CD14-positive monocyte (primary cell): ENCODE measurements at regions not wholly inside any gene's neighbourhood (a gene's known extent, or its start where the extent isn't known, plus 50 kb on each side); places are given as distances from the start of the nearest gene placed in this dataset.

Experiments used
- DNase-seq, 3 donors: peaks; one replicate each; pipeline ENCODE4 v3.0.0-alpha.2; 2011 to 2022
- H2AFZ ChIP-seq: 2 replicates; pipeline ENCODE4 v1.6.0; 2012; ENCODE audit warnings: mild to moderate bottlenecking, low read depth, low read length, inconsistent platforms; ENCODE audit not compliant: insufficient read depth, poor library complexity, severe bottlenecking
- H3K27ac ChIP-seq, 2 donors: 1 replicate in 1 of 2; 2 replicates in 1 of 2; pipeline ENCODE4 v1.5.1; 2012 to 2013; ENCODE audit warnings: low read length in 2 of 2, control low read depth in 1 of 2, inconsistent platforms in 1 of 2, low read depth in 1 of 2, mild to moderate bottlenecking in 1 of 2
- H3K27me3 ChIP-seq, 2 donors: one replicate each; pipeline versions ENCODE4 v1.6.0 to v1.6.1; 2011 to 2013; ENCODE audit warnings: low read length in 2 of 2; ENCODE audit not compliant: control insufficient read depth in 2 of 2, insufficient read depth in 2 of 2
- H3K36me3 ChIP-seq, 2 donors: replicated peaks in 1 of 2; 1 replicate in 1 of 2; 2 replicates in 1 of 2; pipeline versions ENCODE4 v1.5.1 to v1.6.1; 2012 to 2013; ENCODE audit warnings: low read length in 2 of 2, control low read depth in 1 of 2, inconsistent platforms in 1 of 2, mild to moderate bottlenecking in 1 of 2; ENCODE audit not compliant: insufficient read depth in 2 of 2, control insufficient read depth in 1 of 2
- H3K4me1 ChIP-seq, 2 donors: 1 replicate in 1 of 2; 2 replicates in 1 of 2; pipeline versions ENCODE4 v1.5.1 to v1.6.1; 2012 to 2013; ENCODE audit warnings: low read length in 2 of 2, control low read depth in 1 of 2, inconsistent platforms in 1 of 2, mild to moderate bottlenecking in 1 of 2, moderate library complexity in 1 of 2; ENCODE audit not compliant: insufficient read depth in 2 of 2, control insufficient read depth in 1 of 2
- H3K4me2 ChIP-seq: replicated peaks from 2 replicates; pipeline ENCODE3; 2012; ENCODE audit warnings: low read length, moderate library complexity, mild to moderate bottlenecking; ENCODE audit not compliant: poor library complexity, severe bottlenecking; ENCODE audit errors: extremely low read depth
- H3K4me3 ChIP-seq, 3 experiments: fragments of 200-600 bp in 1 of 3; sonication (generic) in 1 of 3; replicated peaks in 1 of 3; 1 replicate in 2 of 3; 2 replicates in 1 of 3; pipeline ENCODE4 v1.5.1; 2011 to 2013; ENCODE audit warnings: low read length in 3 of 3, mild to moderate bottlenecking in 3 of 3, control low read depth in 2 of 3, low read depth in 2 of 3, inconsistent platforms in 1 of 3, moderate library complexity in 1 of 3
- H3K79me2 ChIP-seq: 2 replicates; pipeline ENCODE4 v1.6.0; 2012; ENCODE audit warnings: mild to moderate bottlenecking, control low read depth, inconsistent platforms, low read length, moderate library complexity; ENCODE audit not compliant: insufficient read depth
- H3K9ac ChIP-seq: 2 replicates; pipeline ENCODE4 v1.6.0; 2017; ENCODE audit warnings: low read length, mild to moderate bottlenecking; ENCODE audit not compliant: insufficient read depth, poor library complexity, severe bottlenecking
- H3K9me3 ChIP-seq, 2 donors: replicated peaks in 1 of 2; 1 replicate in 1 of 2; 2 replicates in 1 of 2; pipeline versions ENCODE4 v1.5.1 to v1.6.1; 2012 to 2013; ENCODE audit warnings: low read length in 2 of 2, control low read depth in 1 of 2; ENCODE audit not compliant: control insufficient read depth in 1 of 2, insufficient read depth in 1 of 2
- H4K20me1 ChIP-seq: 2 replicates; pipeline ENCODE4 v1.6.0; 2012; ENCODE audit warnings: mild to moderate bottlenecking, low read length, control low read depth, moderate library complexity; ENCODE audit not compliant: insufficient read depth
- H3K27ac Mint-ChIP-seq, 7 donors: one replicate each; pipeline ENCODE4 v1.8.0; 2020; ENCODE audit warnings: mild to moderate bottlenecking in 7 of 7, mixed read lengths in 7 of 7, moderate library complexity in 6 of 7, inconsistent platforms in 2 of 7
- H3K27me3 Mint-ChIP-seq, 3 donors: one replicate each; pipeline ENCODE4 v1.8.0; 2021 to 2022; ENCODE audit warnings: low read depth in 3 of 3, mild to moderate bottlenecking in 3 of 3, mixed read lengths in 3 of 3, moderate library complexity in 3 of 3, inconsistent platforms in 1 of 3
- H3K36me3 Mint-ChIP-seq, 2 donors: one replicate each; pipeline ENCODE4 v1.8.0; 2020; ENCODE audit warnings: mixed read lengths in 2 of 2, inconsistent platforms in 1 of 2, mild to moderate bottlenecking in 1 of 2
- H3K4me1 Mint-ChIP-seq: one replicate; pipeline ENCODE4 v1.8.0; 2020; ENCODE audit warnings: mild to moderate bottlenecking, mixed read lengths
- H3K4me3 Mint-ChIP-seq, 2 donors: one replicate each; pipeline ENCODE4 v1.8.0; 2020; ENCODE audit warnings: mild to moderate bottlenecking in 2 of 2, mixed read lengths in 2 of 2, moderate library complexity in 1 of 2
- H3K9me3 Mint-ChIP-seq, 7 donors: one replicate each; pipeline ENCODE4 v1.8.0; 2020 to 2022; ENCODE audit warnings: mixed read lengths in 7 of 7, mild to moderate bottlenecking in 6 of 7, moderate library complexity in 6 of 7, inconsistent platforms in 2 of 7
- CTCF ChIP-seq: fragments of 200-600 bp; IDR thresholded peaks from one replicate; pipeline ENCODE4 v1.8.0; 2022; ENCODE audit warnings: antibody characterized with exemption, mild to moderate bottlenecking
- WGBS: methylation state at CpG from one replicate; pipeline ENCODE4 v1.1.5; 2013; ENCODE audit warnings: missing lambda C conversion rate; ENCODE audit not compliant: insufficient coverage; 5-methylcytosine and 5-hydroxymethylcytosine counted together
- intact Hi-C, 2 donors: fragments of 100-400 bp; cut with micrococcal nuclease; formaldehyde crosslinking; loops; one replicate each; pipeline versions ENCODE4 v1.15.0 to v1.15.1; 2023

GRCh38 chr4:167826281-167826680 is 266.1 kb upstream of the ANXA10 start:
- H3K27ac Mint-ChIP-seq = no peak overlapping the region
- Histone ChIP-seq H3K9me3 (peaks cover 0 to 3% of the 10 kb centered on the region in 2 donors), H4K20me1 (no peaks in the 10 kb centered on the region), H3K27ac (no peak overlapping the region), H3K9ac (no peak overlapping the region), H3K36me3 (no peaks in the 10 kb centered on the region), H3K27me3 (no peaks in the 10 kb centered on the region), H3K79me2 (no peaks in the 10 kb centered on the region), H2AFZ (no peak overlapping the region), H3K4me1 (no peaks in the 10 kb centered on the region), H3K4me2 (no peak overlapping the region), H3K4me3 (no peak overlapping the region)
- intact Hi-C loops = no loop called here
- H3K4me1 Mint-ChIP-seq = no peaks in the 10 kb centered on the region
- no CpG with 5 or more reads among the region's 2 CpGs for WGBS
- H3K4me3 Mint-ChIP-seq = no peak overlapping the region
- H3K9me3 Mint-ChIP-seq = peaks cover 0 to 8% (median 0%) of the 10 kb centered on the region in 7 donors
- H3K36me3 Mint-ChIP-seq = no peaks in the 10 kb centered on the region
- no peaks in the 10 kb centered on the region for H3K27me3 Mint-ChIP-seq
- no peak for TF ChIP-seq CTCF
- DNase-seq = no peak

GRCh38 chr4:167831855-167832254 is 260.5 kb upstream of the ANXA10 start:
- H3K4me3 ChIP-seq = no peak overlapping the region
- H3K79me2 ChIP-seq = no peaks in the 10 kb centered on the region
- no peak for DNase-seq
- no peaks in the 10 kb centered on the region for H3K9me3 ChIP-seq
- intact Hi-C loops = no loop called here
- H3K27ac ChIP-seq = no peak overlapping the region
- no peaks in the 10 kb centered on the region for H3K36me3 Mint-ChIP-seq
- H3K27ac Mint-ChIP-seq = no peak overlapping the region
- no peak for TF ChIP-seq CTCF
- H2AFZ ChIP-seq = no peak overlapping the region
- H4K20me1 ChIP-seq = no peaks in the 10 kb centered on the region
- H3K9ac ChIP-seq = no peak overlapping the region
- peaks cover 0 to 8% (median 2%) of the 10 kb centered on the region in 7 donors for H3K9me3 Mint-ChIP-seq
- H3K4me1 ChIP-seq = no peaks in the 10 kb centered on the region
- no peaks in the 10 kb centered on the region for H3K27me3 Mint-ChIP-seq
- no peaks in the 10 kb centered on the region for H3K27me3 ChIP-seq
- H3K4me3 Mint-ChIP-seq = no peak overlapping the region
- H3K4me1 Mint-ChIP-seq = no peaks in the 10 kb centered on the region
- H3K36me3 ChIP-seq = no peaks in the 10 kb centered on the region
- H3K4me2 ChIP-seq = no peak overlapping the region
